Right atrium auricular region (tissue), 2 donors: ENCODE measurements at regions not wholly inside any gene's neighbourhood (a gene's known extent, or its start where the extent isn't known, plus 50 kb on each side); places are given as distances from the start of the nearest gene placed in this dataset.

ENCODE experiments used
- DNase-seq: peaks from one replicate; pipeline ENCODE4 v3.0.0-alpha.2; 2019; ENCODE audit warnings: low spot score
- H3K27ac ChIP-seq, 2 donors: fragments of 200-600 bp; sonication (generic); 1 replicate in 1 of 2; 2 replicates in 1 of 2; pipeline ENCODE4 v1.5.1; 2016 to 2019
- H3K27me3 ChIP-seq, 2 donors: fragments of 200-600 bp; sonication (generic); one replicate each; pipeline versions ENCODE4 v1.5.1 to v1.6.0; 2017 to 2019
- H3K36me3 ChIP-seq: fragments of 200-600 bp; sonication (generic); one replicate; pipeline ENCODE4 v1.5.1; 2016
- H3K4me1 ChIP-seq, 2 donors: fragments of 200-600 bp; sonication (generic); one replicate each; pipeline versions ENCODE4 v1.5.1 to v1.6.0; 2017 to 2019
- H3K4me3 ChIP-seq, 2 donors: fragments of 200-600 bp; sonication (generic); 1 replicate in 1 of 2; 2 replicates in 1 of 2; pipeline ENCODE4 v1.5.1; 2017 to 2019; ENCODE audit warnings: mild to moderate bottlenecking in 1 of 2, moderate library complexity in 1 of 2
- H3K9me3 ChIP-seq, 2 donors: fragments of 200-600 bp; sonication (generic); one replicate each; pipeline ENCODE4 v1.5.1; 2019
- TF ChIP-seq, protein P1 (sequence below), 2 donors: fragments of 200-600 bp; sonication (generic); IDR thresholded peaks; one replicate each; pipeline ENCODE4 v1.5.1; 2019; ENCODE audit warnings: antibody characterized with exemption in 2 of 2

DNA sequence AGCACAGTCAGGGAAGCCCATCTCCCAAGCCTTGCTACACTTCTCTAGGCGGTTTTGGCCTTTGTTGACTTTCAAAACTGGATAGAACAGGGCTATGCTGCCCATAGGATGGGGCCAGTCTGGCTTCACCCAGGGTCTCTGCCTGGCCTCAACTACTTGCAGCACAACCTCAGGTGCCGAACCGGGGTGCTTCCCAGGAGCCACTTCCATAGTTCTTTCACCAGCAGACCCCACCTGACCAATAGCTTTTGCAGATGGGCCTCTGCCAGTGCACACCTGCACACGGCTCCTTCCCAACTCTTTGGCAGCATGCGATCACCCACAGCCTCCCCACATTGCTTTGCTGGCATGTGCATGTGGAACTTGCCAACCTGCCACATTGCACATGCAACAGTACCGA, 331.6 kb downstream of the CPS1 start:
- Histone ChIP-seq H3K36me3 (no peaks in the 10 kb centered on the region), H3K27me3 (no peaks in the 10 kb centered on the region), H3K9me3 (no peaks in the 10 kb centered on the region), H3K4me3 (no peak overlapping the region), H3K27ac (no peak overlapping the region), H3K4me1 (no peaks in the 10 kb centered on the region)
- TF ChIP-seq, protein P1, sequence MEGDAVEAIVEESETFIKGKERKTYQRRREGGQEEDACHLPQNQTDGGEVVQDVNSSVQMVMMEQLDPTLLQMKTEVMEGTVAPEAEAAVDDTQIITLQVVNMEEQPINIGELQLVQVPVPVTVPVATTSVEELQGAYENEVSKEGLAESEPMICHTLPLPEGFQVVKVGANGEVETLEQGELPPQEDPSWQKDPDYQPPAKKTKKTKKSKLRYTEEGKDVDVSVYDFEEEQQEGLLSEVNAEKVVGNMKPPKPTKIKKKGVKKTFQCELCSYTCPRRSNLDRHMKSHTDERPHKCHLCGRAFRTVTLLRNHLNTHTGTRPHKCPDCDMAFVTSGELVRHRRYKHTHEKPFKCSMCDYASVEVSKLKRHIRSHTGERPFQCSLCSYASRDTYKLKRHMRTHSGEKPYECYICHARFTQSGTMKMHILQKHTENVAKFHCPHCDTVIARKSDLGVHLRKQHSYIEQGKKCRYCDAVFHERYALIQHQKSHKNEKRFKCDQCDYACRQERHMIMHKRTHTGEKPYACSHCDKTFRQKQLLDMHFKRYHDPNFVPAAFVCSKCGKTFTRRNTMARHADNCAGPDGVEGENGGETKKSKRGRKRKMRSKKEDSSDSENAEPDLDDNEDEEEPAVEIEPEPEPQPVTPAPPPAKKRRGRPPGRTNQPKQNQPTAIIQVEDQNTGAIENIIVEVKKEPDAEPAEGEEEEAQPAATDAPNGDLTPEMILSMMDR (IDR thresholded peaks at IDR 0.05): no peak
- DNase-seq: no peak

DNA sequence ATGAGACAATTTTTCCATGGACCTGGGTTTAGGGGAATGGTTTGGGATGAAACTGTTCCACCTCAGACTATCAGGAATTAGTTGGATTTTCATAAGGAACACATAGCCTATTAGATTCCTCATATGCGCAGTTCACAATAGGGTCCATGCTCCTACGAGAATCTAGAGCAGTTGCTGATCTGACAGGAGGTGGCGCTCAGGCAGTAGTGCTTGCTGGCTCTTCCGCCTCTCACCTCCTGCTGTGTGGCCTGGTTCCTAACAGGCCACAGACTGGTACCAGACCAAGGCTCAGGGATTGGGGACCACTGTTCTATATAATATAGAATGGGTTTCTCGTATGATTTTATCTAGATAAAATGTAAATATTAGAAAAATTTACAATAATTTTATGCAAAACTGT, 338.7 kb downstream of the CPS1 start:
- Histone ChIP-seq H3K9me3 (no peaks in the 10 kb centered on the region), H3K27me3 (no peaks in the 10 kb centered on the region), H3K36me3 (no peaks in the 10 kb centered on the region), H3K4me3 (no peak overlapping the region), H3K4me1 (no peaks in the 10 kb centered on the region), H3K27ac (no peak overlapping the region)
- DNase-seq: no peak
- TF ChIP-seq, protein P1 (IDR thresholded peaks at IDR 0.05): no peak

DNA sequence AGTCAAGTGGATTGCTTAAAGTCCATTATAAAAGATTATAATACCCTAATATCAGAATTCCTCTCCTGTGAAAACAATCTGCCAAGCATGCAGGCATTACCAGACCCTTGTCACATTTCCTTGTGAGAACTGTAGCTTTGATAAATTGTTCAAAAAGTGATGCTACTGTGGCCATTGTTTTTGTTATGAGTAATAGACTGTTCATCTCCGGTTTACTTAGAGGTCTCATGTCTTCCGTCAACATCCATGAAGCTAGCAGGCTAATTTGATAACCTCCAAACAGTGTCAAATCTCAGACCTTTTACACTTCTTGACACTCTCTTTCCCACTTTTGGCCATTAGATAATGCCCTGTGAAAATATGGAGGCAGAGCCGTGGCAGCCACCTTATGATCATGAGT, 342.7 kb downstream of the CPS1 start:
- TF ChIP-seq, protein P1 (IDR thresholded peaks at IDR 0.05): no peak
- no peaks in the 10 kb centered on the region for H3K4me1 ChIP-seq
- H3K27ac ChIP-seq: no peak overlapping the region
- no peak for DNase-seq
- H3K27me3 ChIP-seq: no peaks in the 10 kb centered on the region
- H3K9me3 ChIP-seq: no peaks in the 10 kb centered on the region
- H3K4me3 ChIP-seq: no peak overlapping the region
- no peaks in the 10 kb centered on the region for H3K36me3 ChIP-seq

DNA sequence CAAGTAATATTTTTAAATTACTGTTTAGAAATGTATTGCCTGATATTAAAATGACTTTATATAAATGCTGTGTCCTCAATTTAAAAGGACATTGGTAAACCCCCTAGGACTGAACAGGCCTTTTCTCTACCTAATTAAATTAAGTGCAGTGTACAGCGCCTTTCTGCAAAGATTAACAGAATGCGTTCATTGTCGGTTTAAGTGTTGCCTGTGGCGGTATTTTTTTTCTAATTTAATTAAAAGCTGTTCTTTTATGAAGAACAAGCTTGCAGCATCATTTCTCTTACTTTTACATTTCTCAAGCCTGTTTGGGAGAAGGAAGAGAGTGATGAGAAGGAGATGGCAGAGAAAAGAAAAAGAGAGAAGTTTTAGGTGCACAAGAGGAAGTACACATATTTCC, 344.9 kb downstream of the CPS1 start:
- TF ChIP-seq, protein P1 (IDR thresholded peaks at IDR 0.05): no peak
- no peak overlapping the region for H3K4me3 ChIP-seq
- no peak for DNase-seq
- no peaks in the 10 kb centered on the region for H3K27me3 ChIP-seq
- no peaks in the 10 kb centered on the region for H3K36me3 ChIP-seq
- H3K4me1 ChIP-seq: no peaks in the 10 kb centered on the region
- H3K9me3 ChIP-seq: no peaks in the 10 kb centered on the region
- no peak overlapping the region for H3K27ac ChIP-seq

DNA sequence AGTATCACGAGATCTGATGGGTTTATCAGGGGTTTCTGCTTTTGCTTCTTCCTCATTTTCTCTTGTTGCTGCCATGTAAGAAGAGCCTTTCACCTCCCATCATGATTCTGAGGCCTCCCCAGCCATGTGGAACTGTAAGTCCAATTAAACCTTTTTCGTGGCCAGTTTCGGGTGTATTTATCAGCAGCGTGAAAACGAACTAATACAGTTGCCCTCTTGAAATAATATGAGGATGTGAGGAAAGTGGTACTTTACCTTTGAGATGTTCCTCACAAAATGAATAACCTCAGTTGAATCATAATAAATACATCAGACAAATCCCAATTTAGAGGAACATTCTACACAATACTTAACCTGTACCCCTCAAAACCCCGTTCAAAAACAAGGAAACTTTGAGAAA, 356.4 kb downstream of the CPS1 start:
- TF ChIP-seq, protein P1 (IDR thresholded peaks at IDR 0.05): no peak
- H3K27ac ChIP-seq: no peak overlapping the region
- no peaks in the 10 kb centered on the region for H3K36me3 ChIP-seq
- peaks cover 0 to 3% of the 10 kb centered on the region in 2 donors for H3K9me3 ChIP-seq
- no peaks in the 10 kb centered on the region for H3K27me3 ChIP-seq
- no peak for DNase-seq
- H3K4me3 ChIP-seq: no peak overlapping the region
- H3K4me1 ChIP-seq: no peaks in the 10 kb centered on the region

DNA sequence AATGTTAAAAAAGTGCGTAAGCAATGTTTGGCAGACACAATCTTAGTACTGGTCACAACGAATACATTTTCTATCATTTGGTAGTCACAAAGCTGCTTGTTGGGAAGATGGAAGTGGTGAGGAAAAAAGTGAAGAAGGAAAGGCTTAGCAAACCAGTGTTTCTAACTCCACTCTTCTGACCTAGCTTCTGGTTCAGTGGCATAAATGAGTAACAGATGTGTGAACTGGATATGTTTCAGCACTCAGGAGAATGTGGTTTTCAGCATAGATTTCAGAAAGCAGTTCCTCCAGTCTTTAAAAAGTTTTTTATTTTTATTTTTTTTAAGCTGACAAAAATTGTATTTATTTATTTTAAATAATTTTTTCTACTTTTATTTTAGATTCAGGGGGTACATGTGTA, 357.1 kb downstream of the CPS1 start:
- H3K4me3 ChIP-seq: no peak overlapping the region
- H3K4me1 ChIP-seq: no peaks in the 10 kb centered on the region
- H3K9me3 ChIP-seq: peaks cover 0 to 3% of the 10 kb centered on the region in 2 donors
- TF ChIP-seq, protein P1 (IDR thresholded peaks at IDR 0.05): no peak
- H3K36me3 ChIP-seq: no peaks in the 10 kb centered on the region
- H3K27me3 ChIP-seq: no peaks in the 10 kb centered on the region
- no peak overlapping the region for H3K27ac ChIP-seq
- no peak for DNase-seq
